Sigmoid colon (tissue), 6 donors: ENCODE measurements at regions not wholly inside any gene's neighbourhood (a gene's known extent, or its start where the extent isn't known, plus 50 kb on each side); places are given as distances from the start of the nearest gene placed in this dataset.

Experiments
- DNase-seq: peaks from one replicate; pipeline ENCODE4 v3.0.0-alpha.2; 2019
- H3K27ac ChIP-seq, 4 donors: fragments of 200-600 bp; sonication (generic); one replicate each; pipeline ENCODE4 v1.5.1; 2016 to 2019; ENCODE audit warnings: mild to moderate bottlenecking in 1 of 4
- H3K27me3 ChIP-seq, 3 donors: fragments of 200-600 bp; sonication (generic); one replicate each; pipeline ENCODE4 v1.5.1; 2019; ENCODE audit warnings: mild to moderate bottlenecking in 1 of 3
- H3K36me3 ChIP-seq, 4 donors: fragments of 200-600 bp; sonication (generic); one replicate each; pipeline ENCODE4 v1.5.1; 2016 to 2019
- H3K4me1 ChIP-seq, 4 donors: fragments of 200-600 bp; sonication (generic); one replicate each; pipeline ENCODE4 v1.5.1; 2017 to 2019
- H3K4me3 ChIP-seq, 4 donors: fragments of 200-600 bp; sonication (generic); one replicate each; pipeline ENCODE4 v1.5.1; 2017 to 2019; ENCODE audit warnings: mild to moderate bottlenecking in 2 of 4, moderate library complexity in 1 of 4
- H3K9me3 ChIP-seq, 4 donors: fragments of 200-600 bp in 3 of 4; sonication (generic) in 3 of 4; one replicate each; pipeline versions ENCODE4 v1.5.1 to v1.6.1; 2013 to 2019
- EP300 ChIP-seq, 4 donors: sonication (generic); formaldehyde crosslinking; IDR thresholded peaks; one replicate each; pipeline ENCODE4 v1.6.1; 2017; ENCODE audit warnings: antibody characterized with exemption in 4 of 4
- POLR2A ChIP-seq, 2 donors: fragments of 450-650 bp; IDR thresholded peaks; one replicate each; pipeline ENCODE4 v1.6.1; 2016; ENCODE audit warnings: antibody characterized with exemption in 2 of 2, mild to moderate bottlenecking in 2 of 2, moderate library complexity in 2 of 2
- POLR2AphosphoS5 ChIP-seq, 4 donors: sonication (generic); formaldehyde crosslinking; IDR thresholded peaks; one replicate each; pipeline ENCODE4 v1.6.1; 2017; ENCODE audit warnings: antibody characterized with exemption in 4 of 4
- WGBS, 2 donors: extraction: QIAGEN DNeasy Blood & Tissue Kit; methylation state at CpG; one replicate each; pipeline ENCODE4 v1.1.7; 2013; 5-methylcytosine and 5-hydroxymethylcytosine counted together
- intact Hi-C: fragments of 100-400 bp; cut with DNase I; formaldehyde crosslinking; loops from one replicate; pipeline ENCODE4 v1.15.1; 2023
- TF ChIP-seq, protein P1 (sequence below), 4 experiments: fragments of 450-650 bp in 3 of 4; fragments of 200-600 bp in 1 of 4; IDR thresholded peaks; one replicate each; pipeline ENCODE4 v1.5.1; 2016 to 2019; ENCODE audit warnings: antibody characterized with exemption in 4 of 4, mild to moderate bottlenecking in 3 of 4, moderate library complexity in 2 of 4
- donor health status: healthy with polysubstance abuse.
- donor health status: healthy.

DNA sequence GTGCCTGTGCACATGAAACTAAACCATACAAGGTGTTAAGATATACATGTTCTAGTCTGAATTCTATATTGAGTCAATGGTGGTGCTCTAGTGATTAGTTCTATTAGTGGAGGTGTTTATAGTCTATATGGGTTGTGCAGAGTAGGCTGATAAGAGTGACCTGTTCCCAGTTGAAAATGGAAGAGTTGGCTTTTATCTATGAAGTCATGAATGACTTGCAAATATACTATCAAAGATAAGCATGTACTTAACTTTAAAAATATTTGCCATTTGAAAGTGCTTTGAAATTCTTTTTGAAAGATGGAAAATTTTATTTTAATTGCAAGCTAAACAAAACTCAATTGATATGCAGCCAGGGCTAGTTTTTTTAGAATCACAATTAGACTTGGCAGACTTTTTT lies 150.6 kb upstream of the SGO1 start:
- DNase-seq, result no peak
- Histone ChIP-seq H3K9me3 (no peaks in the 10 kb centered on the region), H3K27me3 (no peaks in the 10 kb centered on the region), H3K36me3 (no peaks in the 10 kb centered on the region), H3K27ac (no peak overlapping the region), H3K4me3 (no peak overlapping the region), H3K4me1 (no peaks in the 10 kb centered on the region)
- TF ChIP-seq POLR2A (IDR thresholded peaks at IDR 0.05) (no peak), EP300 (IDR thresholded peaks at IDR 0.05) (no peak), POLR2AphosphoS5 (IDR thresholded peaks at IDR 0.05) (no peak)
- TF ChIP-seq, protein P1, sequence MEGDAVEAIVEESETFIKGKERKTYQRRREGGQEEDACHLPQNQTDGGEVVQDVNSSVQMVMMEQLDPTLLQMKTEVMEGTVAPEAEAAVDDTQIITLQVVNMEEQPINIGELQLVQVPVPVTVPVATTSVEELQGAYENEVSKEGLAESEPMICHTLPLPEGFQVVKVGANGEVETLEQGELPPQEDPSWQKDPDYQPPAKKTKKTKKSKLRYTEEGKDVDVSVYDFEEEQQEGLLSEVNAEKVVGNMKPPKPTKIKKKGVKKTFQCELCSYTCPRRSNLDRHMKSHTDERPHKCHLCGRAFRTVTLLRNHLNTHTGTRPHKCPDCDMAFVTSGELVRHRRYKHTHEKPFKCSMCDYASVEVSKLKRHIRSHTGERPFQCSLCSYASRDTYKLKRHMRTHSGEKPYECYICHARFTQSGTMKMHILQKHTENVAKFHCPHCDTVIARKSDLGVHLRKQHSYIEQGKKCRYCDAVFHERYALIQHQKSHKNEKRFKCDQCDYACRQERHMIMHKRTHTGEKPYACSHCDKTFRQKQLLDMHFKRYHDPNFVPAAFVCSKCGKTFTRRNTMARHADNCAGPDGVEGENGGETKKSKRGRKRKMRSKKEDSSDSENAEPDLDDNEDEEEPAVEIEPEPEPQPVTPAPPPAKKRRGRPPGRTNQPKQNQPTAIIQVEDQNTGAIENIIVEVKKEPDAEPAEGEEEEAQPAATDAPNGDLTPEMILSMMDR (IDR thresholded peaks at IDR 0.05), result no peak
- intact Hi-C loops, result no loop called here

DNA sequence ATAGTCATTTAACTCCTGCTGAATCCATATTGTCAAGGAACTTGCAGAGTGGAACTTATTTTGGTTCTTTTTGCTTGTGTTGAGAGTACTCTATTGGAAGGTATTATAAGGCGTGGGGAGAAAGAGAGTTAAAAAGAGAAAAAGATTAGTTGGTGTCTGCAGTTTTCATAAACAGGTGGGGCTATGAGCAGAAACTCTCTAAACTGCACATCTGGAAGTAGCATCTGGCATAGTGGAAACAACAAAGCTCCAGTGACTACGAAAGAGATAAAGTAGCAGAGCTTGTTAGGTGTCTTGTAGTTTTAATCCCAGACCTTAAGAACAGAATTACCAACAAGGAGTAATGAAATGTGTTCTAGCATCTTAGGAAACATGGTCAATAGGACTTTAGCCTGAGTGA lies 148.8 kb upstream of the SGO1 start:
- 88 to 96% methylated on average over 2 of the region's 2 CpGs for WGBS, 2 donors
- Histone ChIP-seq H3K4me1 (no peaks in the 10 kb centered on the region), H3K27me3 (no peaks in the 10 kb centered on the region), H3K4me3 (no peak overlapping the region), H3K36me3 (no peaks in the 10 kb centered on the region), H3K27ac (no peak overlapping the region), H3K9me3 (no peaks in the 10 kb centered on the region)
- DNase-seq, result no peak
- TF ChIP-seq, protein P1 (IDR thresholded peaks at IDR 0.05), result no peak
- TF ChIP-seq POLR2A (IDR thresholded peaks at IDR 0.05) (no peak), POLR2AphosphoS5 (IDR thresholded peaks at IDR 0.05) (no peak), EP300 (IDR thresholded peaks at IDR 0.05) (no peak)
- intact Hi-C loops, result no loop called here

DNA sequence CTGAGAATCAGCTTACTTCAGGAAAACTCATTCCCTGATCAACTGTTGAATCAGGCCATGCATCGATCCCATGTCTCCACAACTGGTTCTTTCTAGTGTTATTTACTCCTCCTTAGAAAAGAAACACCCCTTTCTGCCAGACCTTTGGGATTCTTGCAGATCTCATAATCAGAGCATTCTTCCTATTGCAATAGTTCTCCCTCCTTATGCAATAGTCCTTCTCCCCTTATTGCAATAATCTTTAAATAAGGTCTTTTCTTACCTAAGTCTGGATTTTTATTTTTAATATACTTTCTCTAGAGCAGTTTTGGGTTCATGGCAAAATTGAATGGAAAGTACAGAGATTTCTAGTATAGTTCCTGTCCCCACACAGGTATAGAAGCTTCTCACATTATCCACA lies 141.9 kb upstream of the SGO1 start:
- peaks cover 0 to 5% (median 0%) of the 10 kb centered on the region in 4 donors for H3K4me1 ChIP-seq
- H3K27me3 ChIP-seq, result no peaks in the 10 kb centered on the region
- H3K9me3 ChIP-seq, result no peaks in the 10 kb centered on the region
- DNase-seq, result no peak
- no peak overlapping the region for H3K27ac ChIP-seq
- intact Hi-C loops, result no loop called here
- no peak overlapping the region for H3K4me3 ChIP-seq
- TF ChIP-seq POLR2AphosphoS5 (IDR thresholded peaks at IDR 0.05), result no peak
- no peak for TF ChIP-seq POLR2A (IDR thresholded peaks at IDR 0.05)
- TF ChIP-seq EP300 (IDR thresholded peaks at IDR 0.05), result no peak
- TF ChIP-seq, protein P1 (IDR thresholded peaks at IDR 0.05), result no peak
- no peaks in the 10 kb centered on the region for H3K36me3 ChIP-seq
- WGBS, 2 donors, result 88 to 94% methylated on average over 1 of the region's 1 CpG

DNA sequence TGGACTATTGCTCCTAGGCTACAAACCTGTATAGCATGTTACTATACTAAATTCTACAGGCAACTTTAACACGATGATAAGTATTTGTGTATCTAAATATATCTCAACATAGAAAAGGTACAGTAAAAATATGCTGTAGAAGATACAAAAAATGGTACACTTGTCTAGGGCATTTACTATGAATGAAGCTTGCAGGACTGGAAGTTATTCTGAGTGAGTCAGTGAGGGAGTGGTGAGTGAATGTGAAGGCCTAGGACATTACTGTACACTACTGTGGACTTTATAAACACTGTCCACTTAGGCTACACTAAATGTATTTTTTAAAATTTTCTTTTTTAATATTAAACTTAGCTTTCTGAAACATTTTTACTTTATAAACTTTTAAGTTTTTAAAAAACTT lies 140.5 kb upstream of the SGO1 start:
- no peak overlapping the region for H3K27ac ChIP-seq
- 95 to 96% methylated on average over 1 of the region's 1 CpG for WGBS, 2 donors
- H3K4me3 ChIP-seq, result no peak overlapping the region

DNA sequence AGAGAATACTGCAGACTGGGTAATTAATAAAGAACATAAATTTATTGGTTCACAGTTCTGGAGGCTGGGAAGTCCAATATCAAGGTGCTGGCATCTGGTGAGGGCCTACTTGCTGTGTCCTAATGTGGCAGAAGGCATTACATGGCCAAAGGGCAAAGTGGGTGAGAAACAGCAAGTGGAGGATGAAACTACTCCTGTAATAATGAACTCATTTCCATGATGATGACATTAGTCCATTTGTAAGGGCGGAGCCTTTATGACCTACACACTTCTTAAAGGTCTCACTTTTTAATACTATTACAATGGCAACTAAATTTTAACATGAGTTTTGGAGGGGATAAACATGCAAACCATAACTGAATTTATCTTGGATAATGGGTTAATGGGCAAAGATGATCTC lies 139.6 kb upstream of the SGO1 start:
- H3K27me3 ChIP-seq, result no peaks in the 10 kb centered on the region

More for the DNA sequence above, 140.5 kb upstream of the SGO1 start:
- no peak for DNase-seq
- H3K36me3 ChIP-seq, result no peaks in the 10 kb centered on the region
- peaks cover 0 to 5% (median 0%) of the 10 kb centered on the region in 4 donors for H3K4me1 ChIP-seq
- H3K27me3 ChIP-seq, result no peaks in the 10 kb centered on the region
- intact Hi-C loops, result no loop called here
- H3K9me3 ChIP-seq, result no peaks in the 10 kb centered on the region
- no peak for TF ChIP-seq POLR2AphosphoS5 (IDR thresholded peaks at IDR 0.05)
- TF ChIP-seq POLR2A (IDR thresholded peaks at IDR 0.05), result no peak
- TF ChIP-seq EP300 (IDR thresholded peaks at IDR 0.05), result no peak
- TF ChIP-seq, protein P1 (IDR thresholded peaks at IDR 0.05), result no peak

More for the DNA sequence above, 139.6 kb upstream of the SGO1 start:
- 86 to 94% methylated on average over 1 of the region's 1 CpG for WGBS, 2 donors
- intact Hi-C loops, result no loop called here
- H3K4me1 ChIP-seq, result peaks cover 0 to 12% (median 6%) of the 10 kb centered on the region in 4 donors
- H3K9me3 ChIP-seq, result no peaks in the 10 kb centered on the region
- H3K4me3 ChIP-seq, result no peak overlapping the region
- TF ChIP-seq EP300 (IDR thresholded peaks at IDR 0.05) (no peak), POLR2AphosphoS5 (IDR thresholded peaks at IDR 0.05) (no peak), POLR2A (IDR thresholded peaks at IDR 0.05) (no peak)
- TF ChIP-seq, protein P1 (IDR thresholded peaks at IDR 0.05), result no peak
- no peaks in the 10 kb centered on the region for H3K36me3 ChIP-seq
- no peak for DNase-seq
- no peak overlapping the region for H3K27ac ChIP-seq
